CD4-positive, alpha-beta memory T cell (primary cell): ENCODE measurements at regions not wholly inside any gene's neighbourhood (a gene's known extent, or its start where the extent isn't known, plus 50 kb on each side); places are given as distances from the start of the nearest gene placed in this dataset.

ENCODE experiments used
- CTCF ChIA-PET: fragments of 350-600 bp; sonication (Branson Sonifier 250); formaldehyde crosslinking; loops from one replicate; lab custom pipeline; 2021; ENCODE audit warnings: inconsistent platforms; ENCODE audit not compliant: partially characterized antibody; lab: Charles Lee
- POLR2A ChIA-PET: fragments of 350-600 bp; sonication (Branson Sonifier 250); formaldehyde crosslinking; loops from one replicate; lab custom pipeline; 2021; ENCODE audit not compliant: partially characterized antibody; lab: Charles Lee
- DNase-seq, 5 donors: peaks; one replicate each; pipeline versions ENCODE4 v3.0.0 to v3.0.0-alpha.2; 2020 to 2022; ENCODE audit warnings: mixed read lengths in 1 of 5
- H3K27ac ChIP-seq: one replicate; pipeline ENCODE4 v1.7.0; 2013; ENCODE audit warnings: low read depth, low read length
- H3K27me3 ChIP-seq: 2 replicates; pipeline ENCODE4 v1.7.0; 2013; ENCODE audit warnings: mild to moderate bottlenecking, low read length, moderate library complexity; ENCODE audit not compliant: insufficient read depth
- H3K36me3 ChIP-seq: 2 replicates; pipeline ENCODE4 v1.7.0; 2013; ENCODE audit warnings: mild to moderate bottlenecking, low read length, moderate library complexity; ENCODE audit not compliant: insufficient read depth
- H3K4me1 ChIP-seq: 2 replicates; pipeline ENCODE4 v1.7.0; 2013; ENCODE audit warnings: mild to moderate bottlenecking, low read length, moderate library complexity; ENCODE audit not compliant: insufficient read depth
- H3K4me3 ChIP-seq, 2 donors: one replicate each; pipeline ENCODE4 v1.7.0; 2013; ENCODE audit warnings: low read length in 2 of 2, mild to moderate bottlenecking in 1 of 2
- H3K9me3 ChIP-seq, 2 donors: one replicate each; pipeline ENCODE4 v1.7.0; 2013; ENCODE audit warnings: low read length in 2 of 2, control low read depth in 1 of 2; ENCODE audit not compliant: control insufficient read depth in 1 of 2
- H3K27ac Mint-ChIP-seq, 7 donors: one replicate each; pipeline ENCODE4 v1.8.0; 2020 to 2021; ENCODE audit warnings: mixed read lengths in 7 of 7, mild to moderate bottlenecking in 6 of 7, inconsistent platforms in 3 of 7, moderate library complexity in 3 of 7
- H3K27me3 Mint-ChIP-seq, 2 donors: one replicate each; pipeline ENCODE4 v1.8.0; 2020 to 2021; ENCODE audit warnings: mixed read lengths in 2 of 2
- H3K36me3 Mint-ChIP-seq, 2 donors: one replicate each; pipeline ENCODE4 v1.8.0; 2020 to 2021; ENCODE audit warnings: mixed read lengths in 2 of 2, inconsistent platforms in 1 of 2, mild to moderate bottlenecking in 1 of 2
- H3K4me1 Mint-ChIP-seq, 4 donors: one replicate each; pipeline ENCODE4 v1.8.0; 2020 to 2021; ENCODE audit warnings: mixed read lengths in 4 of 4, mild to moderate bottlenecking in 1 of 4
- H3K4me3 Mint-ChIP-seq, 8 donors: one replicate each; pipeline ENCODE4 v1.8.0; 2020 to 2021; ENCODE audit warnings: mixed read lengths in 8 of 8, mild to moderate bottlenecking in 7 of 8, moderate library complexity in 6 of 8, inconsistent platforms in 3 of 8
- H3K9me3 Mint-ChIP-seq, 8 donors: one replicate each; pipeline ENCODE4 v1.8.0; 2020 to 2021; ENCODE audit warnings: mixed read lengths in 8 of 8, mild to moderate bottlenecking in 5 of 8, inconsistent platforms in 3 of 8, moderate library complexity in 1 of 8
- intact Hi-C: fragments of 100-400 bp; cut with micrococcal nuclease; formaldehyde crosslinking; loops from one replicate; pipeline ENCODE4 v1.15.1; 2023

DNA sequence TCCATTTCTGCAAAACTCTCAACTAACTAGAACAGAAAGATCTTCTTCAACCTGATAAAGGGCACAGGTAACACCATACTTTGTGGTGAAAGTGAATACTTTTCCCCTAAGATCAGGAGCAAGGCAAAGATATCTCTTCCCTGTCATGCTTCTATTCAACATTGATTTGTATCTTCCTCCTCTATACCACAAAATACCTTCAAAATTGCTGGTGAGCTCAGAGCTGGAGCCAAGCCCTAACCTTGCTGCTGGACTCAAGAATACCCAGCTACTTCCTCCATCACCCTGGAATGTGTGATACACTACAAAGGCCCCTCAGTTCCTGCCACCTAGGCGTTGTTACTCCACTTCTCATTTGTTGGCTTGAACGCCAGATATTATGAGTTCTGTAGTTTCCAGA is 499.0 kb downstream of the ACTL7B start:
- no peaks in the 10 kb centered on the region for H3K4me1 Mint-ChIP-seq

GRCh38 chr9:108351571-108351970 is 504.2 kb downstream of the ACTL7B start:
- Mint-ChIP-seq H3K9me3 (peaks cover 2 to 15% (median 6%) of the 10 kb centered on the region in 8 donors), H3K4me1 (no peaks in the 10 kb centered on the region), H3K36me3 (no peaks in the 10 kb centered on the region), H3K27me3 (peaks cover 0 to 1% of the 10 kb centered on the region in 2 donors), H3K27ac (no peak overlapping the region), H3K4me3 (no peak overlapping the region)
- DNase-seq: no peak
- Histone ChIP-seq H3K27ac (no peak overlapping the region), H3K9me3 (no peaks in the 10 kb centered on the region), H3K4me1 (no peaks in the 10 kb centered on the region), H3K4me3 (no peak overlapping the region), H3K36me3 (no peaks in the 10 kb centered on the region), H3K27me3 (no peaks in the 10 kb centered on the region)
- ChIA-PET CTCF (no interaction called here), POLR2A (no interaction called here)
- intact Hi-C loops: no loop called here

More for the DNA sequence above, 499.0 kb downstream of the ACTL7B start:
- H3K27ac ChIP-seq: no peak overlapping the region
- no peaks in the 10 kb centered on the region for H3K36me3 ChIP-seq
- H3K27me3 Mint-ChIP-seq: no peaks in the 10 kb centered on the region
- DNase-seq: no peak
- no peak overlapping the region for H3K4me3 Mint-ChIP-seq
- no peaks in the 10 kb centered on the region for H3K27me3 ChIP-seq
- H3K4me1 ChIP-seq: no peaks in the 10 kb centered on the region
- ChIA-PET POLR2A (no interaction called here), CTCF (no interaction called here)
- H3K4me3 ChIP-seq: no peak overlapping the region
- H3K27ac Mint-ChIP-seq: no peak overlapping the region
- no peaks in the 10 kb centered on the region for H3K36me3 Mint-ChIP-seq
- H3K9me3 Mint-ChIP-seq: peaks cover 0 to 10% (median 3%) of the 10 kb centered on the region in 8 donors
- intact Hi-C loops: no loop called here
- no peaks in the 10 kb centered on the region for H3K9me3 ChIP-seq

- H3K4me1 Mint-ChIP-seq: no peaks in the 10 kb centered on the region
- peaks cover 0 to 12% (median 7%) of the 10 kb centered on the region in 8 donors for H3K9me3 Mint-ChIP-seq
- intact Hi-C loops: no loop called here
- H3K36me3 Mint-ChIP-seq: no peaks in the 10 kb centered on the region
- DNase-seq: no peak
- Histone ChIP-seq H3K27ac (no peak overlapping the region), H3K36me3 (no peaks in the 10 kb centered on the region), H3K27me3 (no peaks in the 10 kb centered on the region), H3K4me1 (no peaks in the 10 kb centered on the region), H3K4me3 (no peak overlapping the region), H3K9me3 (no peaks in the 10 kb centered on the region)
- H3K27me3 Mint-ChIP-seq: peaks cover 0 to 1% of the 10 kb centered on the region in 2 donors
- H3K4me3 Mint-ChIP-seq: no peak overlapping the region
- POLR2A ChIA-PET: no interaction called here
- H3K27ac Mint-ChIP-seq: no peak overlapping the region
- CTCF ChIA-PET: no interaction called here
Measured at GRCh38 chr9:108347463-108348188, 508.2 kb downstream of the ACTL7B start.

GRCh38 chr9:108345826-108346225 is 510.0 kb downstream of the ACTL7B start:
- intact Hi-C loops: no loop called here
- H3K9me3 ChIP-seq: no peaks in the 10 kb centered on the region

GRCh38 chr9:108339251-108339650 is 516.5 kb downstream of the ACTL7B start:
- peaks cover 0 to 6% (median 4%) of the 10 kb centered on the region in 8 donors for H3K9me3 Mint-ChIP-seq
- ChIA-PET POLR2A (no interaction called here), CTCF (no interaction called here)
- H3K27me3 ChIP-seq: no peaks in the 10 kb centered on the region
- H3K4me3 Mint-ChIP-seq: no peak overlapping the region
- H3K4me3 ChIP-seq: no peak overlapping the region
- H3K27ac Mint-ChIP-seq: no peak overlapping the region
- H3K27me3 Mint-ChIP-seq: no peaks in the 10 kb centered on the region
- H3K36me3 Mint-ChIP-seq: no peaks in the 10 kb centered on the region
- intact Hi-C loops: no loop called here
- no peaks in the 10 kb centered on the region for H3K4me1 ChIP-seq
- H3K9me3 ChIP-seq: no peaks in the 10 kb centered on the region
- no peaks in the 10 kb centered on the region for H3K36me3 ChIP-seq
- DNase-seq: no peak
- H3K27ac ChIP-seq: no peak overlapping the region
- no peaks in the 10 kb centered on the region for H3K4me1 Mint-ChIP-seq

More at GRCh38 chr9:108345826-108346225, 510.0 kb downstream of the ACTL7B start:
- no peak for DNase-seq
- Histone ChIP-seq H3K4me1 (no peaks in the 10 kb centered on the region), H3K27ac (no peak overlapping the region), H3K36me3 (no peaks in the 10 kb centered on the region), H3K4me3 (no peak overlapping the region), H3K27me3 (no peaks in the 10 kb centered on the region)
- Mint-ChIP-seq H3K9me3 (peaks cover 0 to 9% (median 2%) of the 10 kb centered on the region in 8 donors), H3K27ac (no peak overlapping the region), H3K27me3 (peaks cover 0 to 1% of the 10 kb centered on the region in 2 donors), H3K4me3 (no peak overlapping the region), H3K36me3 (no peaks in the 10 kb centered on the region), H3K4me1 (no peaks in the 10 kb centered on the region)
- ChIA-PET POLR2A (no interaction called here), CTCF (no interaction called here)

DNA sequence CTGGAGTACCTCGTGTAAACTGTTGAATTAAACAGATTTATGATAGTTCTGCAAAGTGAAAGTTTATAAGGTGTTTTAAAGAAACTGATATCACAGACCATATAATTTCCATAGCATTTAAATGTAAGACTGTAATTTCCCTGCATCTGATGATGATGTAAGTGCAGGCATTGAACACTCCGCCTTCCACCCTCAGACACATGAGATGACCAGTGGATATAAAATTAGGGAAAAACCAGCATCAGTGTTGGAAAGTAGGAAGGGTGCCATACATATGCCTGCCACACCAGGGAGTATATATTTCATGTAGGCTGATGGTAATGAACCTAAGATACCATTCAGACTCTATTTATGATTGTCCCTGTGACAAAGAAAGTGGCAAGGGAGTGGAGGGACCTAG is 519.2 kb downstream of the ACTL7B start:
- ChIA-PET POLR2A (no interaction called here), CTCF (no interaction called here)
- H3K4me3 Mint-ChIP-seq: no peak overlapping the region
- H3K9me3 Mint-ChIP-seq: peaks cover 0 to 9% (median 2%) of the 10 kb centered on the region in 8 donors
- DNase-seq: no peak
- no peaks in the 10 kb centered on the region for H3K27me3 Mint-ChIP-seq
- Histone ChIP-seq H3K9me3 (no peaks in the 10 kb centered on the region), H3K36me3 (no peaks in the 10 kb centered on the region), H3K27me3 (no peaks in the 10 kb centered on the region), H3K27ac (no peak overlapping the region), H3K4me1 (no peaks in the 10 kb centered on the region), H3K4me3 (no peak overlapping the region)
- no peak overlapping the region for H3K27ac Mint-ChIP-seq
- no peaks in the 10 kb centered on the region for H3K36me3 Mint-ChIP-seq
- intact Hi-C loops: no loop called here
- H3K4me1 Mint-ChIP-seq: no peaks in the 10 kb centered on the region

DNA sequence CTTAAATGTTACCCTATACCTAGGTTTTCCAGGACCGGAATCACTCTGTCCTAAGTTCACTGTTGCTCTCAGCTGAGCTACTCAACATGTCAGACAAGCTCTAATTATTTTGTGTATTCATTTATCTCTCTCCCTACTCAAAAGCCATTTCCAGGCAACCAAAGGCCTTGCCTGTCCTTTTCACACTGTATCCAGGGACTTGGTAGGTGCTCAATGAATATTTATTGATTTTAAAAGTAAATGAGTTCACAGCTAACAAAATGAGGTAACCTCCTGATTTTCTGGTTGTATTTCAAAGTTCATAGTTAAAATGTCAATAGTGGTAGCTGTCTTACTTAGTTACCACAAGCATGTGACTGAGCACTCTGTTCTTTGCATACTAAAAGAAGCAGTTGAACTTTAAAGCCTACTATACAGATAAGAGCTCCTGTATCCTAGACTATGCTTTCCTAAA is 522.2 kb downstream of the ACTL7B start:
- no peak overlapping the region for H3K27ac ChIP-seq
- H3K4me1 ChIP-seq: no peaks in the 10 kb centered on the region
- Mint-ChIP-seq H3K9me3 (peaks cover 1 to 11% (median 6%) of the 10 kb centered on the region in 8 donors), H3K27me3 (no peaks in the 10 kb centered on the region), H3K4me3 (no peak overlapping the region), H3K27ac (no peak overlapping the region), H3K36me3 (no peaks in the 10 kb centered on the region), H3K4me1 (no peaks in the 10 kb centered on the region)
- H3K27me3 ChIP-seq: no peaks in the 10 kb centered on the region
- ChIA-PET CTCF (no interaction called here), POLR2A (no interaction called here)
- no peaks in the 10 kb centered on the region for H3K36me3 ChIP-seq
- no peak overlapping the region for H3K4me3 ChIP-seq
- H3K9me3 ChIP-seq: no peaks in the 10 kb centered on the region
- intact Hi-C loops: no loop called here
- no peak for DNase-seq
